HEK293 (cell line): ENCODE measurements at regions not wholly inside any gene's neighbourhood (a gene's known extent, or its start where the extent isn't known, plus 50 kb on each side); places are given as distances from the start of the nearest gene placed in this dataset.

ENCODE experiments used
- CTCF ChIA-PET: fragments of 350-600 bp; formaldehyde crosslinking; extraction: SDS; loops from one replicate; lab custom pipeline; 2021; ENCODE audit warnings: antibody characterized with exemption; lab: Yijun Ruan, JAX
- POLR2A ChIA-PET: fragments of 300-600 bp; formaldehyde crosslinking; extraction: SDS; loops from one replicate; lab custom pipeline; 2020; ENCODE audit warnings: antibody characterized with exemption, inconsistent platforms; lab: Yijun Ruan, JAX
- H3K27ac ChIP-seq: fragments of 200-500 bp; sonication (Bioruptor generic); 2 replicates; pipeline ENCODE4 v1.5.1; 2014; ENCODE audit warnings: low read depth, low read length, control low read depth, inconsistent platforms; ENCODE audit errors: extremely low read depth
- H3K36me3 ChIP-seq, 2 experiments: fragments of 200-500 bp in 1 of 2; sonication (Bioruptor generic) in 1 of 2; 1 replicate in 1 of 2; 2 replicates in 1 of 2; pipeline ENCODE4 v1.5.1; 2014 to 2017; ENCODE audit warnings: inconsistent platforms in 2 of 2, low read length in 2 of 2; ENCODE audit not compliant: control insufficient read depth in 2 of 2, insufficient read depth in 1 of 2
- H3K4me1 ChIP-seq: fragments of 200-500 bp; sonication (Bioruptor generic); 2 replicates; pipeline ENCODE4 v1.5.1; 2014; ENCODE audit warnings: mild to moderate bottlenecking, low read length, inconsistent platforms; ENCODE audit not compliant: control insufficient read depth, insufficient read depth
- H3K4me3 ChIP-seq: 2 replicates; pipeline ENCODE4 v1.5.1; 2011; ENCODE audit warnings: low read depth, mild to moderate bottlenecking, control low read depth, low read length, moderate library complexity
- H3K9me3 ChIP-seq: fragments of 200-500 bp; sonication (Bioruptor generic); 2 replicates; pipeline ENCODE4 v1.5.1; 2014; ENCODE audit warnings: low read depth, low read length, inconsistent platforms; ENCODE audit not compliant: control insufficient read depth, insufficient read depth
- KLF10 ChIP-seq: fragments of 450-650 bp; IDR thresholded peaks from 2 replicates; pipeline ENCODE4 v1.5.1; 2018; ENCODE audit warnings: missing biosample characterization, mild to moderate bottlenecking, missing genetic modification characterization
- KLF16 ChIP-seq: fragments of 450-650 bp; formaldehyde crosslinking; IDR thresholded peaks from 2 replicates; pipeline ENCODE4 v1.5.1; 2017; ENCODE audit warnings: missing biosample characterization, missing genetic modification characterization
- REST ChIP-seq: fragments of 450-650 bp; formaldehyde crosslinking; IDR thresholded peaks from 2 replicates; pipeline ENCODE4 v1.5.1; 2016; ENCODE audit warnings: missing biosample characterization, missing genetic modification characterization
- SETDB1 ChIP-seq: IDR thresholded peaks from one replicate; pipeline ENCODE4 v1.6.1; 2017; ENCODE audit warnings: mild to moderate bottlenecking, low read length, moderate library complexity, mixed read lengths; ENCODE audit not compliant: insufficient read length
- TCF7L2 ChIP-seq: IDR thresholded peaks from 2 replicates; pipeline ENCODE4 v1.6.1; 2011; ENCODE audit warnings: low read depth, mild to moderate bottlenecking, inconsistent platforms, low read length, moderate library complexity, borderline replicate concordance
- ZBTB1 ChIP-seq: fragments of 450-650 bp; formaldehyde crosslinking; IDR thresholded peaks from 2 replicates; pipeline ENCODE4 v1.5.1; 2016; ENCODE audit warnings: missing biosample characterization, missing genetic modification characterization
- ZBTB6 ChIP-seq: fragments of 450-650 bp; formaldehyde crosslinking; IDR thresholded peaks from 2 replicates; pipeline ENCODE4 v1.5.1; 2017; ENCODE audit warnings: missing biosample characterization, missing genetic modification characterization
- ZBTB7A ChIP-seq: fragments of 450-650 bp; formaldehyde crosslinking; IDR thresholded peaks from 2 replicates; pipeline ENCODE4 v1.5.1; 2016; ENCODE audit warnings: low read depth, missing biosample characterization, missing genetic modification characterization
- ZNF140 ChIP-seq: fragments of 450-650 bp; formaldehyde crosslinking; IDR thresholded peaks from 2 replicates; pipeline ENCODE4 v1.5.1; 2016; ENCODE audit warnings: missing biosample characterization, missing genetic modification characterization
- ZNF19 ChIP-seq: fragments of 450-650 bp; formaldehyde crosslinking; IDR thresholded peaks from 2 replicates; pipeline ENCODE4; 2016; ENCODE audit warnings: missing biosample characterization, missing genetic modification characterization, low read depth
- ZNF211 ChIP-seq: fragments of 450-650 bp; formaldehyde crosslinking; IDR thresholded peaks from 2 replicates; pipeline ENCODE4 v1.5.1; 2016; ENCODE audit warnings: low read depth, missing biosample characterization, missing genetic modification characterization
- ZNF214 ChIP-seq: fragments of 450-650 bp; formaldehyde crosslinking; IDR thresholded peaks from 2 replicates; pipeline ENCODE4 v1.5.1; 2017; ENCODE audit warnings: missing biosample characterization, mild to moderate bottlenecking, missing genetic modification characterization, borderline replicate concordance
- ZNF248 ChIP-seq: fragments of 450-650 bp; formaldehyde crosslinking; IDR thresholded peaks from 2 replicates; pipeline ENCODE4 v1.5.1; 2017; ENCODE audit warnings: missing biosample characterization, missing genetic modification characterization
- ZNF302 ChIP-seq: fragments of 450-650 bp; formaldehyde crosslinking; IDR thresholded peaks from 2 replicates; pipeline ENCODE4 v1.5.1; 2016; ENCODE audit warnings: missing biosample characterization, missing genetic modification characterization, low read depth
- ZNF501 ChIP-seq: fragments of 450-650 bp; formaldehyde crosslinking; IDR thresholded peaks from 2 replicates; pipeline ENCODE4 v1.5.1; 2016; ENCODE audit warnings: missing biosample characterization, missing genetic modification characterization
- ZNF521 ChIP-seq: fragments of 450-650 bp; formaldehyde crosslinking; IDR thresholded peaks from 2 replicates; pipeline ENCODE4 v1.5.1; 2017; ENCODE audit warnings: missing biosample characterization, mild to moderate bottlenecking, missing genetic modification characterization
- ZNF561 ChIP-seq: fragments of 450-650 bp; IDR thresholded peaks from 2 replicates; pipeline ENCODE4 v1.5.1; 2018; ENCODE audit warnings: missing biosample characterization, missing genetic modification characterization, borderline replicate concordance
- ZNF626 ChIP-seq: fragments of 450-650 bp; sonication (Bioruptor Pico); formaldehyde crosslinking; IDR thresholded peaks from 2 replicates; pipeline ENCODE4 v1.5.1; 2018; ENCODE audit warnings: missing biosample characterization, missing genetic modification characterization, inconsistent platforms
- ZNF785 ChIP-seq: fragments of 450-650 bp; formaldehyde crosslinking; IDR thresholded peaks from 2 replicates; pipeline ENCODE4 v1.5.1; 2016; ENCODE audit warnings: missing biosample characterization, missing genetic modification characterization
- ZSCAN30 ChIP-seq: fragments of 450-650 bp; IDR thresholded peaks from 2 replicates; pipeline ENCODE4 v1.5.1; 2018; ENCODE audit warnings: missing biosample characterization, mild to moderate bottlenecking, missing genetic modification characterization, moderate library complexity
- ZSCAN5A ChIP-seq: fragments of 450-650 bp; formaldehyde crosslinking; IDR thresholded peaks from 2 replicates; pipeline ENCODE4 v1.5.1; 2016; ENCODE audit warnings: missing biosample characterization, missing genetic modification characterization

- TF ChIP-seq REST (tag by site-specific recombination), result no peak
- no peak for TF ChIP-seq ZNF248 (tag by site-specific recombination)
- TF ChIP-seq ZNF214 (tag by site-specific recombination), result no peak
- TF ChIP-seq ZNF521 (tag by site-specific recombination), result no peak
- ChIA-PET POLR2A (no interaction called here), CTCF (no interaction called here)
- Histone ChIP-seq H3K4me1 (no peaks in the 10 kb centered on the region), H3K36me3 (no peaks in the 10 kb centered on the region), H3K9me3 (no peaks in the 10 kb centered on the region), H3K4me3 (no peak overlapping the region), H3K27ac (no peak overlapping the region)
Measured at GRCh38 chr15:46450810-46451182, 816.0 kb downstream of the SQOR start.

GRCh38 chr15:46452297-46452820 lies 817.5 kb downstream of the SQOR start:
- no peak overlapping the region for H3K27ac ChIP-seq
- H3K9me3 ChIP-seq, result no peaks in the 10 kb centered on the region
- H3K4me1 ChIP-seq, result no peaks in the 10 kb centered on the region
- TF ChIP-seq ZNF140 (tag by site-specific recombination), result no peak
- TF ChIP-seq ZBTB1 (tag by site-specific recombination), result no peak
- TF ChIP-seq, all 188 proteins: peak for 0
- H3K4me3 ChIP-seq, result no peak overlapping the region
- H3K36me3 ChIP-seq, result no peaks in the 10 kb centered on the region
- CTCF ChIA-PET, result no interaction called here
- POLR2A ChIA-PET, result no interaction called here

GRCh38 chr15:46456456-46456855 lies 821.6 kb downstream of the SQOR start:
- no peaks in the 10 kb centered on the region for H3K9me3 ChIP-seq
- no peak for TF ChIP-seq ZNF214 (tag by site-specific recombination)
- no peak for TF ChIP-seq ZNF302 (tag by site-specific recombination)
- no peak for TF ChIP-seq KLF16 (tag by site-specific recombination)
- no peak for TF ChIP-seq ZNF211 (tag by site-specific recombination)
- no peak for TF ChIP-seq ZSCAN5A (tag by site-specific recombination)
- no peak for TF ChIP-seq SETDB1
- no peak for TF ChIP-seq ZNF785 (tag by site-specific recombination)
- no peak for TF ChIP-seq KLF10 (tag by site-specific recombination)
- no peak for TF ChIP-seq ZSCAN30 (tag by site-specific recombination)
- no peak for TF ChIP-seq ZBTB7A (tag by site-specific recombination)
- TF ChIP-seq TCF7L2, result no peak
- no peak for TF ChIP-seq ZNF561 (tag by site-specific recombination)
- TF ChIP-seq ZNF501, result no peak
- TF ChIP-seq ZNF19, result no peak
- no peak for TF ChIP-seq ZNF626
- no peak for TF ChIP-seq ZBTB6
- no peaks in the 10 kb centered on the region for H3K4me1 ChIP-seq
- ChIA-PET CTCF (no interaction called here), POLR2A (no interaction called here)
- H3K36me3 ChIP-seq, result no peaks in the 10 kb centered on the region
- no peak overlapping the region for H3K27ac ChIP-seq
- no peak overlapping the region for H3K4me3 ChIP-seq
